ENCODE measurements at regions not wholly inside any gene's neighbourhood (a gene's known extent, or its start where the extent isn't known, plus 50 kb on each side); places are given as distances from the start of the nearest gene placed in this dataset.

GRCh38 chr3:135809021-135809634 is 156.4 kb upstream of the PPP2R3A start:
- TF ChIP-seq POLR2A (IDR thresholded peaks at IDR 0.05) (no peak), CTCF (IDR thresholded peaks at IDR 0.05) (no peak), EP300 (IDR thresholded peaks at IDR 0.05) (no peak), POLR2AphosphoS5 (IDR thresholded peaks at IDR 0.05) (no peak)
